GM13977 (cell line): ENCODE measurements at regions not wholly inside any gene's neighbourhood (a gene's known extent, or its start where the extent isn't known, plus 50 kb on each side); places are given as distances from the start of the nearest gene placed in this dataset.

ENCODE experiments used
- DNase-seq: peaks from one replicate; pipeline ENCODE4 v3.0.0; 2012; ENCODE audit warnings: low spot score
- CTCF ChIP-seq: IDR thresholded peaks from 2 replicates; pipeline ENCODE4 v1.5.1; 2012; ENCODE audit warnings: mild to moderate bottlenecking, control low read depth; ENCODE audit not compliant: insufficient read depth; ENCODE audit errors: extremely low read depth, missing control alignments
- in situ Hi-C: fragments of 300-500 bp; cut with MboI; formaldehyde crosslinking; loops from one replicate; pipeline ENCODE4 v1.12.0; 2022; ENCODE audit warnings: low sequenced_read_pairs, low pct_unique_long_range_greater_than_20kb, mixed read lengths, inconsistent platforms; ENCODE audit not compliant: unreplicated experiment

- TF ChIP-seq CTCF: peak; percentile 65
- DNase-seq: peak; percentile 40
- in situ Hi-C loops: no loop called here
Measured at GRCh38 chr5:13250464-13251291, 693.8 kb downstream of the DNAH5 start.

- DNase-seq: no peak
- in situ Hi-C loops: no loop called here
- TF ChIP-seq CTCF: no peak
Measured at GRCh38 chr5:13249854-13250253, 694.6 kb downstream of the DNAH5 start.

- in situ Hi-C loops: no loop called here
- TF ChIP-seq CTCF: no peak
- no peak for DNase-seq
Measured at GRCh38 chr5:13248253-13248652, 696.2 kb downstream of the DNAH5 start.

- TF ChIP-seq CTCF: no peak
- no peak for DNase-seq
- in situ Hi-C loops: no loop called here
Measured at GRCh38 chr5:13246053-13246452, 698.4 kb downstream of the DNAH5 start.

- no peak for TF ChIP-seq CTCF
- no peak for DNase-seq
- in situ Hi-C loops: no loop called here
Measured at GRCh38 chr5:13244151-13244550, 700.3 kb downstream of the DNAH5 start.

GRCh38 chr5:13227513-13227912 is 717.0 kb downstream of the DNAH5 start:
- no peak for TF ChIP-seq CTCF
- in situ Hi-C loops: no loop called here
- DNase-seq: no peak
